MG63 (cell line): ENCODE measurements at regions not wholly inside any gene's neighbourhood (a gene's known extent, or its start where the extent isn't known, plus 50 kb on each side); places are given as distances from the start of the nearest gene placed in this dataset.
A peak's percentile ranks its signal among the peaks of the same experiment; 100 is the strongest.
"Not testable (repeated sequence)": the region's sequence is repeated elsewhere in the genome, so short reads cannot be mapped to it uniquely, and the experiment has no call there.

Experiments used
- DNase-seq: peaks from one replicate; pipeline ENCODE4 v3.0.0-alpha.2; 2020
- H3K27me3 ChIP-seq: fragments of 250-450 bp; sonication (Bioruptor Pico); 2 replicates; pipeline ENCODE4 v1.5.1; 2020; ENCODE audit warnings: mild to moderate bottlenecking, moderate library complexity
- H3K36me3 ChIP-seq: fragments of 250-450 bp; sonication (Bioruptor Pico); 2 replicates; pipeline ENCODE4 v1.5.1; 2020; ENCODE audit warnings: mild to moderate bottlenecking, moderate library complexity
- H3K4me3 ChIP-seq: fragments of 250-450 bp; sonication (Bioruptor Pico); 2 replicates; pipeline ENCODE4 v1.5.1; 2020; ENCODE audit warnings: mild to moderate bottlenecking, moderate library complexity
- H3K9me3 ChIP-seq: fragments of 250-450 bp; sonication (Bioruptor Pico); 2 replicates; pipeline ENCODE4 v1.5.1; 2020; ENCODE audit warnings: mild to moderate bottlenecking, moderate library complexity

- no peaks in the 10 kb centered on the region for H3K36me3 ChIP-seq
- H3K9me3 ChIP-seq = no peaks in the 10 kb centered on the region
- no peaks in the 10 kb centered on the region for H3K27me3 ChIP-seq
- no peak overlapping the region for H3K4me3 ChIP-seq
- DNase-seq = no peak
Measured at GRCh38 chr14:98926801-98927200, 345.2 kb downstream of the BCL11B start.

GRCh38 chr14:98927986-98928385 is 344.0 kb downstream of the BCL11B start:
- Histone ChIP-seq H3K9me3 (no peaks in the 10 kb centered on the region), H3K4me3 (no peak overlapping the region), H3K36me3 (no peaks in the 10 kb centered on the region), H3K27me3 (no peaks in the 10 kb centered on the region)
- DNase-seq = no peak

- Histone ChIP-seq H3K4me3 (no peak overlapping the region), H3K9me3 (no peaks in the 10 kb centered on the region), H3K27me3 (no peaks in the 10 kb centered on the region), H3K36me3 (no peaks in the 10 kb centered on the region)
- DNase-seq = no peak
Measured at GRCh38 chr14:98928418-98928817, 343.6 kb downstream of the BCL11B start.

GRCh38 chr14:98931126-98931525 is 340.9 kb downstream of the BCL11B start:
- no peak overlapping the region for H3K4me3 ChIP-seq
- no peak for DNase-seq
- no peaks in the 10 kb centered on the region for H3K36me3 ChIP-seq
- no peaks in the 10 kb centered on the region for H3K27me3 ChIP-seq
- H3K9me3 ChIP-seq = no peaks in the 10 kb centered on the region

GRCh38 chr14:98931911-98932310 is 340.1 kb downstream of the BCL11B start:
- DNase-seq = no peak
- Histone ChIP-seq H3K36me3 (no peaks in the 10 kb centered on the region), H3K4me3 (no peak overlapping the region), H3K27me3 (no peaks in the 10 kb centered on the region), H3K9me3 (no peaks in the 10 kb centered on the region)

- DNase-seq = no peak
- H3K4me3 ChIP-seq = no peak overlapping the region
- H3K27me3 ChIP-seq = no peaks in the 10 kb centered on the region
- H3K9me3 ChIP-seq = no peaks in the 10 kb centered on the region
- no peaks in the 10 kb centered on the region for H3K36me3 ChIP-seq
Measured at GRCh38 chr14:98932431-98933325, 339.3 kb downstream of the BCL11B start.

GRCh38 chr14:98934569-98934968 is 337.4 kb downstream of the BCL11B start:
- DNase-seq, H3K27me3 ChIP-seq, H3K9me3 ChIP-seq: not testable (repeated sequence)

GRCh38 chr14:98935921-98936320 is 336.1 kb downstream of the BCL11B start:
- no peaks in the 10 kb centered on the region for H3K36me3 ChIP-seq
- no peak for DNase-seq
- no peaks in the 10 kb centered on the region for H3K27me3 ChIP-seq
- no peaks in the 10 kb centered on the region for H3K9me3 ChIP-seq
- no peak overlapping the region for H3K4me3 ChIP-seq

More at GRCh38 chr14:98934569-98934968, 337.4 kb downstream of the BCL11B start:
- not testable (repeated sequence) for H3K4me3 ChIP-seq, H3K36me3 ChIP-seq

GRCh38 chr14:98937021-98937420 is 335.0 kb downstream of the BCL11B start:
- Histone ChIP-seq H3K27me3 (no peaks in the 10 kb centered on the region), H3K4me3 (no peak overlapping the region), H3K36me3 (no peaks in the 10 kb centered on the region), H3K9me3 (no peaks in the 10 kb centered on the region)
- DNase-seq = no peak

- no peaks in the 10 kb centered on the region for H3K36me3 ChIP-seq
Measured at GRCh38 chr14:98937712-98938505, 334.1 kb downstream of the BCL11B start.

GRCh38 chr14:98940693-98941437 is 331.1 kb downstream of the BCL11B start:
- no peaks in the 10 kb centered on the region for H3K9me3 ChIP-seq
- H3K27me3 ChIP-seq = no peaks in the 10 kb centered on the region
- no peaks in the 10 kb centered on the region for H3K36me3 ChIP-seq
- no peak overlapping the region for H3K4me3 ChIP-seq
- DNase-seq = no peak

More at GRCh38 chr14:98937712-98938505, 334.1 kb downstream of the BCL11B start:
- H3K9me3 ChIP-seq = no peaks in the 10 kb centered on the region
- H3K27me3 ChIP-seq = no peaks in the 10 kb centered on the region
- DNase-seq = no peak
- no peak overlapping the region for H3K4me3 ChIP-seq

GRCh38 chr14:98941481-98941880 is 330.5 kb downstream of the BCL11B start:
- no peak overlapping the region for H3K4me3 ChIP-seq
- no peak for DNase-seq

GRCh38 chr14:98943907-98944306 is 328.1 kb downstream of the BCL11B start:
- Histone ChIP-seq H3K4me3 (no peak overlapping the region), H3K9me3 (no peaks in the 10 kb centered on the region), H3K27me3 (no peaks in the 10 kb centered on the region), H3K36me3 (no peaks in the 10 kb centered on the region)
- no peak for DNase-seq

More at GRCh38 chr14:98941481-98941880, 330.5 kb downstream of the BCL11B start:
- Histone ChIP-seq H3K9me3 (no peaks in the 10 kb centered on the region), H3K36me3 (no peaks in the 10 kb centered on the region), H3K27me3 (no peaks in the 10 kb centered on the region)

- H3K9me3 ChIP-seq = no peaks in the 10 kb centered on the region
- no peaks in the 10 kb centered on the region for H3K27me3 ChIP-seq
- H3K36me3 ChIP-seq = no peaks in the 10 kb centered on the region
- no peak for DNase-seq
- no peak overlapping the region for H3K4me3 ChIP-seq
Measured at GRCh38 chr14:98944989-98945388, 327.0 kb downstream of the BCL11B start.

GRCh38 chr14:98945611-98946570 is 326.1 kb downstream of the BCL11B start:
- no peaks in the 10 kb centered on the region for H3K36me3 ChIP-seq
- H3K27me3 ChIP-seq = no peaks in the 10 kb centered on the region
- H3K9me3 ChIP-seq = no peaks in the 10 kb centered on the region
- peak; percentile 33 for DNase-seq
- no peak overlapping the region for H3K4me3 ChIP-seq

GRCh38 chr14:98946940-98947339 is 325.1 kb downstream of the BCL11B start:
- Histone ChIP-seq H3K27me3 (no peaks in the 10 kb centered on the region), H3K36me3 (no peaks in the 10 kb centered on the region), H3K4me3 (no peak overlapping the region), H3K9me3 (no peaks in the 10 kb centered on the region)
- DNase-seq = peak; percentile 52
